Fibroblast of the aortic adventitia (primary cell): ENCODE measurements at regions not wholly inside any gene's neighbourhood (a gene's known extent, or its start where the extent isn't known, plus 50 kb on each side); places are given as distances from the start of the nearest gene placed in this dataset.
"Not testable (repeated sequence)": the region's sequence is repeated elsewhere in the genome, so short reads cannot be mapped to it uniquely, and the experiment has no call there.

Experiments used
- DNase-seq: peaks from one replicate; pipeline ENCODE4 v3.0.0-alpha.2; 2010; ENCODE audit warnings: low read depth
- H3K4me3 ChIP-seq: 2 replicates; pipeline ENCODE4 v1.5.1; 2011; ENCODE audit warnings: low read depth, mild to moderate bottlenecking, control low read depth, low read length, moderate library complexity
- TF ChIP-seq, protein P1 (sequence below): IDR thresholded peaks from 2 replicates; pipeline ENCODE4 v1.5.1; 2011; ENCODE audit warnings: mild to moderate bottlenecking, low read length, control low read depth, inconsistent platforms; ENCODE audit not compliant: insufficient read depth

GRCh38 chr7:25469669-25470068 lies 241.4 kb upstream of the NPVF start:
- TF ChIP-seq, protein P1, sequence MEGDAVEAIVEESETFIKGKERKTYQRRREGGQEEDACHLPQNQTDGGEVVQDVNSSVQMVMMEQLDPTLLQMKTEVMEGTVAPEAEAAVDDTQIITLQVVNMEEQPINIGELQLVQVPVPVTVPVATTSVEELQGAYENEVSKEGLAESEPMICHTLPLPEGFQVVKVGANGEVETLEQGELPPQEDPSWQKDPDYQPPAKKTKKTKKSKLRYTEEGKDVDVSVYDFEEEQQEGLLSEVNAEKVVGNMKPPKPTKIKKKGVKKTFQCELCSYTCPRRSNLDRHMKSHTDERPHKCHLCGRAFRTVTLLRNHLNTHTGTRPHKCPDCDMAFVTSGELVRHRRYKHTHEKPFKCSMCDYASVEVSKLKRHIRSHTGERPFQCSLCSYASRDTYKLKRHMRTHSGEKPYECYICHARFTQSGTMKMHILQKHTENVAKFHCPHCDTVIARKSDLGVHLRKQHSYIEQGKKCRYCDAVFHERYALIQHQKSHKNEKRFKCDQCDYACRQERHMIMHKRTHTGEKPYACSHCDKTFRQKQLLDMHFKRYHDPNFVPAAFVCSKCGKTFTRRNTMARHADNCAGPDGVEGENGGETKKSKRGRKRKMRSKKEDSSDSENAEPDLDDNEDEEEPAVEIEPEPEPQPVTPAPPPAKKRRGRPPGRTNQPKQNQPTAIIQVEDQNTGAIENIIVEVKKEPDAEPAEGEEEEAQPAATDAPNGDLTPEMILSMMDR: no peak
- no peak overlapping the region for H3K4me3 ChIP-seq
- no peak for DNase-seq

GRCh38 chr7:25476863-25477499 lies 248.7 kb upstream of the NPVF start:
- TF ChIP-seq, protein P1: no peak
- H3K4me3 ChIP-seq: no peak overlapping the region
- no peak for DNase-seq

- DNase-seq, H3K4me3 ChIP-seq: not testable (repeated sequence)
These were observed 249.9 kb upstream of the NPVF start for GRCh38 chr7:25478221-25478620.

DNA sequence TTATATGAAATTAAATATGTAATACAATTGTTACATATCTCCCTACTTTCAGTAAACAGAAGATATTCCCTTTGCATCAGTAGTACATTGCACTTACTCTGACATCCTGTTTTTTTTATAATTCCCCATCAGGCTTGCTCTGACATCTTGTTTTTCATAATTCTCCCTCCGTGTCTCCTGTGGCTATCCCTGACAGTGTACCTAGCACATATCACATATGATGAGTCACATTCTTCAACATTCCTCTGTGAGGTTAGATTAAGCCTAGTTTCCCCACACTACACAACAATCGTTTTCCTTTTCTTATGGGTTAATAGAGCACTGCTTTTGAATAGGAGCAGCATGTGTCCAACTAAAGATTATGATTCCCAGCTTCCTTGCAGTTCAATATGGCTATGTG lies 250.6 kb upstream of the NPVF start:
- no peak overlapping the region for H3K4me3 ChIP-seq
- no peak for DNase-seq
- TF ChIP-seq, protein P1: no peak

DNA sequence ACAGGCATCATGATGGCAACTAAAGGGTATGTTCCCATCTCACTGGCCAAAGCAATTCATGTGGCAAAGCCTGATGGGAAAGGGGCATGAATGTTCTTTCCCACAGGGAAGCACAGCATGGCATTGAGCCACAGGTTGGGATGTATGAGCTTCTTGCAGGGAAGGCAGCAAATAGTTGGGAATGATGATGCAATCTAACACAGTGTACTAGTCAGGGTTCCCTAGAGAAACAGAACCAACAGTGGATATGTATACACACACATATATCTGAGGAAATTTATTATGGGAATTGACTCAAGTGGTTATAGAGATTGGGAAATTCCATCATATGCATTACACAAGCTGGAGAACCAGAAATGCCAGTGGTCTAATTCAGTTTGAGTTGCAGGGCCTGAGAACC lies 253.6 kb upstream of the NPVF start:
- DNase-seq: no peak
- TF ChIP-seq, protein P1: no peak
- no peak overlapping the region for H3K4me3 ChIP-seq

DNA sequence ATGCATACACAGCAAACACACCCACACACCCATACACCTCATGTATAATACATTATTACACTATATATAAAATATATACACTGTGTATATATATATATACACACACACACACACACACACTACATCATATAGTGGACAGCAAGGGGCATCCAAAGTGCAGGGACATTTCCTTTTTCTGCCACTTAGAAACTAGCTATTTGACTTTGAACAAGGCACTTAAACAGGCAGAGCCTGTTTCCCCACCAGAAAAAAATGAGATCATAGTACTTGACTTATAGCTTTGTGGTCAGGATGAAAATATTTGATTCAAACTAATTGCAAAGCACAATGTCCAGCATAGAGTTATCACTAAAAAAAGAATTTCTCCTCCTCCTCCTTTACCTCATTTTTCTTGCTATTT lies 254.3 kb upstream of the NPVF start:
- no peak overlapping the region for H3K4me3 ChIP-seq
- TF ChIP-seq, protein P1: no peak
- no peak for DNase-seq

- TF ChIP-seq, protein P1: no peak
- no peak overlapping the region for H3K4me3 ChIP-seq
- no peak for DNase-seq
These were observed 256.7 kb upstream of the NPVF start for GRCh38 chr7:25485026-25485425.
